Keratinocyte (primary cell): ENCODE measurements at regions not wholly inside any gene's neighbourhood (a gene's known extent, or its start where the extent isn't known, plus 50 kb on each side); places are given as distances from the start of the nearest gene placed in this dataset.

Source experiments
- EZH2 ChIP-seq: IDR thresholded peaks from one replicate; pipeline ENCODE4 v1.6.1; 2012; ENCODE audit warnings: inconsistent platforms, mild to moderate bottlenecking, low read length, moderate library complexity
- TF ChIP-seq, protein P1 (sequence below), 3 experiments: IDR thresholded peaks in 1 of 3; conservative IDR thresholded peaks in 1 of 3; optimal IDR thresholded peaks in 1 of 3; 2 replicates in 2 of 3; 3 replicates in 1 of 3; pipeline versions ENCODE3 to v1.5.1; 2011; ENCODE audit warnings: low read length in 3 of 3, mild to moderate bottlenecking in 3 of 3, moderate library complexity in 2 of 3, control low read depth in 1 of 3, inconsistent platforms in 1 of 3; ENCODE audit not compliant: insufficient read depth in 2 of 3; ENCODE audit errors: extremely low read depth in 1 of 3

DNA sequence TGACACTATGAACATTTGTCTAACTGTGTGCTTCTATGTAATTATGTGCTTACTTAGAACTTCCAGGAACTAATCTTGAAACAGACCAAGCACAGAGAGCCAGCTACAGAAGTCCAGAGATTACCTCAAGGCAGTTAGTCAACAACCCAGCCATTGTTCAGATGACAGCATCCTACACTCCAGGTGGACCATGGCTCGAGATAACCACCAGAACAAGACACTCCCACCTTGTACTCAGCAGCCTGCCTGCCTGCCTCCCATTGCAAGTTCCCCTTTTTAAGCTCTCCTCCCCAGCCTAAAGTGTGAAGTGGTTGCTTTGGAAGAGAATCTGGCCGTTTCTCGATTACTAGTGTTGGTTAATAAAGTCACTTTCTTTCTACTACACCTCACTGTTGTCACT lies 1080.6 kb upstream of the LRRN3 start:
- TF ChIP-seq, protein P1, sequence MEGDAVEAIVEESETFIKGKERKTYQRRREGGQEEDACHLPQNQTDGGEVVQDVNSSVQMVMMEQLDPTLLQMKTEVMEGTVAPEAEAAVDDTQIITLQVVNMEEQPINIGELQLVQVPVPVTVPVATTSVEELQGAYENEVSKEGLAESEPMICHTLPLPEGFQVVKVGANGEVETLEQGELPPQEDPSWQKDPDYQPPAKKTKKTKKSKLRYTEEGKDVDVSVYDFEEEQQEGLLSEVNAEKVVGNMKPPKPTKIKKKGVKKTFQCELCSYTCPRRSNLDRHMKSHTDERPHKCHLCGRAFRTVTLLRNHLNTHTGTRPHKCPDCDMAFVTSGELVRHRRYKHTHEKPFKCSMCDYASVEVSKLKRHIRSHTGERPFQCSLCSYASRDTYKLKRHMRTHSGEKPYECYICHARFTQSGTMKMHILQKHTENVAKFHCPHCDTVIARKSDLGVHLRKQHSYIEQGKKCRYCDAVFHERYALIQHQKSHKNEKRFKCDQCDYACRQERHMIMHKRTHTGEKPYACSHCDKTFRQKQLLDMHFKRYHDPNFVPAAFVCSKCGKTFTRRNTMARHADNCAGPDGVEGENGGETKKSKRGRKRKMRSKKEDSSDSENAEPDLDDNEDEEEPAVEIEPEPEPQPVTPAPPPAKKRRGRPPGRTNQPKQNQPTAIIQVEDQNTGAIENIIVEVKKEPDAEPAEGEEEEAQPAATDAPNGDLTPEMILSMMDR (optimal IDR thresholded peaks at IDR 0.05 in 1 of 3, IDR thresholded peaks at IDR 0.05 in 1 of 3, conservative IDR thresholded peaks at IDR 0.05 in 1 of 3; ENCODE audit: extremely low read depth in 1 of 3, insufficient read depth in 2 of 3, low read length in 3 of 3), result no peak
- no peak for TF ChIP-seq EZH2
